Stimulated activated CD4-positive, alpha-beta T cell treated with anti-CD3 and anti-CD28 coated beads, Interleukin-12 subunit alpha, Interleukin-12 subunit beta, amount 100 ng/mL, for 48 hours (primary cell): ENCODE measurements at regions not wholly inside any gene's neighbourhood (a gene's known extent, or its start where the extent isn't known, plus 50 kb on each side); places are given as distances from the start of the nearest gene placed in this dataset.

Experiments
- DNase-seq, 3 donors: peaks; one replicate each; pipeline ENCODE4 v3.0.0-alpha.2; 2020; ENCODE audit warnings: low read depth in 2 of 3, low spot score in 1 of 3

- no peak for DNase-seq
Observed at GRCh38 chr6:110033101-110033500, 55.0 kb downstream of the GPR6 start.

GRCh38 chr6:110033749-110034666, 55.9 kb downstream of the GPR6 start:
- no peak for DNase-seq

GRCh38 chr6:110034667-110035036, 56.5 kb downstream of the GPR6 start:
- no peak for DNase-seq

- no peak for DNase-seq
Observed at GRCh38 chr6:110035321-110035720, 57.2 kb downstream of the GPR6 start.

GRCh38 chr6:110036408-110037302, 58.5 kb downstream of the GPR6 start:
- no peak for DNase-seq

GRCh38 chr6:110037726-110038295, 59.7 kb downstream of the GPR6 start:
- DNase-seq: no peak

GRCh38 chr6:110039364-110039980, 61.4 kb downstream of the GPR6 start:
- DNase-seq: peak; percentile 74 to 78 (median 76)

GRCh38 chr6:110039981-110040383, 61.9 kb downstream of the GPR6 start:
- DNase-seq: peak; percentile 6 to 30 (median 13)

GRCh38 chr6:110040716-110041115, 62.6 kb downstream of the GPR6 start:
- DNase-seq: no peak

- no peak for DNase-seq
Observed at GRCh38 chr6:110041126-110041525, 63.0 kb downstream of the GPR6 start.

GRCh38 chr6:110041830-110042229, 63.7 kb downstream of the GPR6 start:
- no peak for DNase-seq

GRCh38 chr6:110042670-110043296, 64.7 kb downstream of the GPR6 start:
- no peak for DNase-seq

GRCh38 chr6:110043366-110043994, 65.4 kb downstream of the GPR6 start:
- no peak for DNase-seq

GRCh38 chr6:110044096-110044495, 66.0 kb downstream of the GPR6 start:
- no peak for DNase-seq

GRCh38 chr6:110044622-110045021, 66.5 kb downstream of the GPR6 start:
- no peak for DNase-seq

- no peak for DNase-seq
Observed at GRCh38 chr6:110048221-110048875, 70.2 kb downstream of the GPR6 start.

- no peak for DNase-seq
Observed at GRCh38 chr6:110049696-110050439, 71.8 kb downstream of the GPR6 start.
